ENCODE measurements at regions not wholly inside any gene's neighbourhood (a gene's known extent, or its start where the extent isn't known, plus 50 kb on each side); places are given as distances from the start of the nearest gene placed in this dataset.

DNA sequence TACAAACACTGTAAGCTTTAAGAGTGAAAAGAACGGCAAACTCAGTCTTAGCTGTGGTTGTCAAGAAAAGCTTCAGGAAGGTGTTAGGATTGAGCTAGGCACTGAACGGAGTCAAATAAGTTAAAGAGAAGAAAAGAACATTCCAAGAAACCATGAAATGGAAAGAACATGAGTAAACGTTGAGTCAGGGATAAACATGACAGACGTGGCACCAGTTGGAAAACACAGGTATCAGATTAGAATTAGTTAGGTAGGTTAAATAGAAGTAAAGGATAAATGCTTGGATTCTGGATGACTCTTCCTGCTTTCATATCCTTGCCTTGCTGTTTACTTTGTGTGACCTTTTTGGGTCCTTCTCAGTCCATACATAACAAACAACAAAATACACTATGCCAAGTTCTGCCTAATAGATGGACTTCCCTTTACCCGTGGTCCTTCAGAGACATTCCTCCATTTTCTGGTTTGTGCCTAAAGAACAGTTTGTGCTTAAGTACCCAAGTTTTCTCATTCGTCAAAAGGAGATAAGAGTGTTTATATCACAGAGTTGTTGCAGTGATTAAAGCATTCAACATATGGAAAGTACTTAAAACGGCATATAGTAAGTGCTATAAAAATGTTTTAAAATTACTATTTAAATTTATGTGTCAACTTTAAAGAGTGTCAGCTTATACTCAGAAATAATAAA lies 446.9 kb downstream of the TMA16 start:
- Histone ChIP-seq H3K27ac (no peak overlapping the region), H3K4me3 (replicated peaks in 1 of 3) (no peak overlapping the region), H3K27me3 (no peaks in the 10 kb centered on the region), H3K4me1 (no peaks in the 10 kb centered on the region), H3K9me3 (no peaks in the 10 kb centered on the region), H3K36me3 (no peaks in the 10 kb centered on the region)
- intact Hi-C loops (cut with DNase I), result no loop called here
- TF ChIP-seq POLR2A (IDR thresholded peaks at IDR 0.05) (no peak), CTCF (IDR thresholded peaks at IDR 0.05) (no peak)
- WGBS, 2 donors, result 65 to 68% methylated on average over 7 of the region's 7 CpGs
- DNase-seq, result no peak

- intact Hi-C loops (cut with DNase I), result no loop called here
- WGBS, 2 donors, result 89 to 91% methylated on average over 9 of the region's 9 CpGs
- Histone ChIP-seq H3K27ac (no peak overlapping the region), H3K9me3 (no peaks in the 10 kb centered on the region), H3K4me3 (replicated peaks in 1 of 3) (no peak overlapping the region), H3K4me1 (no peaks in the 10 kb centered on the region), H3K27me3 (no peaks in the 10 kb centered on the region), H3K36me3 (no peaks in the 10 kb centered on the region)
- DNase-seq, result no peak
- TF ChIP-seq CTCF (IDR thresholded peaks at IDR 0.05) (no peak), POLR2A (IDR thresholded peaks at IDR 0.05) (no peak)
These were observed 454.5 kb downstream of the TMA16 start for GRCh38 chr4:163948920-163949455.

DNA sequence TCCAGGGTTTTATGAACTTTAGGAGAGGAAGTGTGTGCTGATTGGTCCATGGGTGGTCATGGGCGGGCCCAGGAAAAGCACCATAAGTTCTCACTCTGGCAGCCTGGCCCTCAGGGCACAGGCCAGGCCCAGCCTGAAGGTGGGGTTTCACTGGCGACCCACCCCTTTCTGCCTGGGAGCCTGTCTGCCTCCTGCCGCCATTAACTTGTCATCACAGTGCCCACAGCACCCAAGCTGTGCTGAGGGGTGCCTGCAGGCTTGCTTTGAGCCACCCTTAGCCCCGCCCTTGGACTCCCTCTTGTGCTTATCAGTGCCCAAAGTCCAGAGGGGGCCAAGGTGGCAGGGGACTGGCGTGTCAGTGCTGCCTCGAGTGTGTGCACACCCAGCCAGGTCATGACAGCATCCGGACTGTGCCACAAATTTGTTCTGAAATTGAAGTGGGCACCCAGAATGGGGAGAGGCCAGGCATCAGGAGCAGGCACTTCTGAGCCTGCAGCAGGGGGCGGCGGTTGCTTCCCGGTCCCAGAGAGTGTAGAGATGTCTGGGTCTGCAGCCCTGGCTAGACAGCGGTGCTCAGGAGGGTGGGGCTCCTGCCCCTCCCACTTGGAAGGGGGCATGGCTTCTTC lies 455.6 kb downstream of the TMA16 start:
- no peaks in the 10 kb centered on the region for H3K27me3 ChIP-seq
- H3K27ac ChIP-seq, result no peak overlapping the region
- DNase-seq, result no peak
- H3K4me3 ChIP-seq (replicated peaks in 1 of 3), result no peak overlapping the region
- intact Hi-C loops (cut with DNase I), result no loop called here
- TF ChIP-seq POLR2A (IDR thresholded peaks at IDR 0.05) (no peak), CTCF (IDR thresholded peaks at IDR 0.05) (no peak)
- H3K36me3 ChIP-seq, result no peaks in the 10 kb centered on the region
- H3K4me1 ChIP-seq, result no peaks in the 10 kb centered on the region
- 92 to 100% methylated on average over 9 to 10 of the region's 11 CpGs for WGBS, 2 donors
- no peaks in the 10 kb centered on the region for H3K9me3 ChIP-seq

DNA sequence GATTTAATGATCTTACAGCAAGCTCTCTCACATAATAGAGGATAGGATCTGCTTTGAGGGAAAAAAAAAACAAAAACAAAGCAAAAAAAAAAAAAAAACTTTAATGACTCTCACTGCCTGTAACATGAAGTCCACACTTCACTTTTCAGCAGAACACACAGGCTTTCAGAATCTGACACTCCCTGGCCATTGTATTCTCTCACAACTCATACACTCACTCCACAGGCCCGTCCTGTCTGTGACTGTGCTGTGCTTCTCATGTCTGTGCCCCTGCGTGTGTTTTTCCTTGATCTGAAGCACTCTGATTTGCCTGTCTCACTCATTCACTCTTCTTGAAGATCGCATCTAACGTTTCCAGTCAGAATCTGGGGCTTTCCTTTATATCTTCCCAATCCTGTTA lies 460.8 kb downstream of the TMA16 start:
- Histone ChIP-seq H3K4me1 (no peaks in the 10 kb centered on the region), H3K27me3 (no peaks in the 10 kb centered on the region), H3K9me3 (no peaks in the 10 kb centered on the region), H3K4me3 (replicated peaks in 1 of 3) (no peak overlapping the region), H3K36me3 (no peaks in the 10 kb centered on the region), H3K27ac (no peak overlapping the region)
- no peak for TF ChIP-seq POLR2A (IDR thresholded peaks at IDR 0.05)
- TF ChIP-seq CTCF (IDR thresholded peaks at IDR 0.05), result no peak
- 66 to 68% methylated on average over 4 of the region's 4 CpGs for WGBS, 2 donors
- no peak for DNase-seq
- intact Hi-C loops (cut with DNase I), result no loop called here

GRCh38 chr4:163958751-163959150 lies 464.3 kb downstream of the TMA16 start:
- no peaks in the 10 kb centered on the region for H3K27me3 ChIP-seq
- H3K9me3 ChIP-seq, result no peaks in the 10 kb centered on the region
- intact Hi-C loops (cut with DNase I), result no loop called here
- no peaks in the 10 kb centered on the region for H3K36me3 ChIP-seq
- H3K27ac ChIP-seq, result no peak overlapping the region
- no peak for DNase-seq
- 84 to 90% methylated on average over 2 of the region's 2 CpGs for WGBS, 2 donors
- no peak overlapping the region for H3K4me3 ChIP-seq (replicated peaks in 1 of 3)
- TF ChIP-seq POLR2A (IDR thresholded peaks at IDR 0.05), result no peak
- TF ChIP-seq CTCF (IDR thresholded peaks at IDR 0.05), result no peak
- H3K4me1 ChIP-seq, result no peaks in the 10 kb centered on the region
